SIG-M5 treated with dmso at 0.1 percent for 504 hours (cell line): ENCODE measurements at regions not wholly inside any gene's neighbourhood (a gene's known extent, or its start where the extent isn't known, plus 50 kb on each side); places are given as distances from the start of the nearest gene placed in this dataset.

Source experiments
- DNase-seq: peaks from one replicate; lab custom pipeline; 2025; ENCODE audit not compliant: unreplicated experiment; lab: John Stamatoyannopoulos, UW

DNA sequence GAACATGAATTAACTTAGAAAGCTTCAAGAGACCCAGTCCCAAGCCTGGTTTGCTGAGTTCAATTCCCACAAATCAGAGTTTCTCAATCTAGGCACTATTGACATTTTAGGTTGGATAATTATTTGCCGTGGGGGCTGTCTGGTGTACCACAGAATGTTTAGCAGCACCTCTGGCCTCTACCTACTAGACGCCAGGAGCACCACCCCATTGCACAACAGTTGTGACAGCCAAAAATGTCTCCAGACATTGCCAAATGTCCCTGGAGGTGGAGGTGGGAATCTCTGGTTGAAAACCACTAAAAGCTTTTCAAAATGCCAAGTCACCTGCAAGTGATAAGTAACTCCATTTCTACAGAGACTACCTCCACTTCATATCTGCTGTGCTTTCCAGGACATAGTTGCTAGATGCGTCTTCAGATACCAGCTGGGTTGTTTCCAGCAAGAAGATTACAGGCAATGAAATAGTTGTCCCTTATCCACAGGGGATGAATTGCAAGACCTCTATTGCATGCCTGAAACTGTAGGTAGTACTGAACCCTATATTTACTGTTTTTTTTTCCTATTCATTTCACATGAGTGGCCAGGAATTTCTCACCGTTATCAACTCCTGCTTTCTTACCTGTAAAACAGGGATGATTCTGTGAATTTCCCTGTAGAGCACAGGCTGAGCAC lies 554.3 kb downstream of the ZEB2 start:
- no peak for DNase-seq

DNA sequence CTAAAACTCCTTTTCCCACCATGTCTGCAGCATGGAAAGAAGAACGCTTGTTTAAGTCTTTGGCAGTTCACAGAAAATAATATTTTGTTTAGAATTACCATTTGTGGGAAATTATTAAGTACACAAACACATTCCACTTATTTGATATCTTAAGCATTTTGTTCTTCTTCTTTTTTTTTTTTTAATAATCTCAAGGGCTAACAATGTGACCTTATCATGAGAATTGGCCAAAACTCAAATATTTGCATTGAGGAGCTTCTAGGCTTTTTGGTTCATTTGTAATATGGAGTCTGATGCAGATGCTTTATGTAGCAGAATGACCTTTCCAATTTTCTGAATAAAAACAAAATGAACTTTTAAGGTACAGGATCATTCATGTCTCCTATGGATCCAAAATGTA lies 555.0 kb downstream of the ZEB2 start:
- DNase-seq = no peak

DNA sequence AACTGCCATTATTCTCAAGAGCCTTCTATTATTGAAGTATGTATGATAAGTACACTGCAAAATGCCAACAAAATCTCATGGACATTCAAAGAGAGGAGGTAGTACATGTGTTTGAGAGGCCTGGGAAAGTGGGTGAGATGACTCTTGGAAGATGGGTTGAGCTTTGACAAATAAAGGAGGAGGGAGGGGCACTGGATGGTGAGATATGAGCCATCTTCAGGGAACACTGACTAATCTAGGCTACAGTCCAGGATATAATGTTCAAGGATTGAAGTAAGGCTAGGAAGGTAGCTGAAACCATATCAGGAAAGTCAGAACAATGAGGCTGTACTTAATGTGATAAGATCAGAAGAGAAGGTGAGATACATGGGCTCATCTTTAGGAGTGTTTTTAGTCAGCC lies 559.7 kb downstream of the ZEB2 start:
- no peak for DNase-seq

GRCh38 chr2:143957321-143957720 lies 562.6 kb downstream of the ZEB2 start:
- DNase-seq = no peak

DNA sequence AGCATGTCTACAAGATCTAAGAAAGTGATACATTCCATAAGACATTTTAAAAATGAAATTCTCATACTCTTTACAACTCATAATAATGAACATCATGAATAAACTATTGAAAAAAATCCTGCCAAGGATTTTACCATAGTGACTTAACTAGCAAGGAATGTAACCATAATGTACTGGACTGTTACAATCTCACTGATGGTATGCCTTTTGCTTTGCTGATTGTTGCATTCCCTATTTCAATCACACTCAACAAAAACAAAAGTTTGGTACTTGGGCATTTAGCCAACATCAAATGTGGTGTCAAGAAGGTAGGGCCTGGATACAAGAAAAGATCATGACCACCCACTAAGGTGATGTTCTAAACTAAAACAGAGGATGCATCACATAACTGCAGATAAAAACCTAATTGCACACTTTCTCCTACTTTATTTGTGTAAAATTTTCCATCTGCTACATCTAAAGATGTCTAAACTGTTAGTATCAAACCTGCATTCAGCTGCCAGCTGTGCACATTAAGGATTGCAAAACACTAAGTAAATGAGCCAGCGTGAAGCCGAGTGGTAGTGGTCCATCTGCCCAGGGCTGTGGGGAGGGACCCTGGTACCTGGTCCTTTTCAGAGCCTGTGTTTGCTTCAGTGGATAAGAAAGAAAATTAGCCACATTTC lies 564.4 kb downstream of the ZEB2 start:
- no peak for DNase-seq

DNA sequence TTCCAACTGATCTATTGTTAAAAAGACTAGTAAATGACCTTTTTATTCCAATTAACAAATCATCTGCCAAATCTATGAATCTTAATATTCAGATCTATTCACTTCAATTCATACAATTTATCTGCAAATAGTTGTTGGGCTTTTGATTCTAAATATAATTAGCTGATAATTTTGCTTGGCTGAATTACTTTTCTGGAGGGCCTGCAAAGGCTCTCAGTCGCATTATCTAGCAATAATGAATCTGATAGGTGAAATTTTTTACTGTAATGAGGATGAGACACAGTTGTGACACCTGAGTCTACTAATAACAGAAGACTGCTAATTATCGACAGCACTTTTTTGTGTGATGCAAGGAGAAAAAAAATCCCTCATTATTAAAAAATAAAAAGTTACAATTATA lies 565.1 kb downstream of the ZEB2 start:
- no peak for DNase-seq

DNA sequence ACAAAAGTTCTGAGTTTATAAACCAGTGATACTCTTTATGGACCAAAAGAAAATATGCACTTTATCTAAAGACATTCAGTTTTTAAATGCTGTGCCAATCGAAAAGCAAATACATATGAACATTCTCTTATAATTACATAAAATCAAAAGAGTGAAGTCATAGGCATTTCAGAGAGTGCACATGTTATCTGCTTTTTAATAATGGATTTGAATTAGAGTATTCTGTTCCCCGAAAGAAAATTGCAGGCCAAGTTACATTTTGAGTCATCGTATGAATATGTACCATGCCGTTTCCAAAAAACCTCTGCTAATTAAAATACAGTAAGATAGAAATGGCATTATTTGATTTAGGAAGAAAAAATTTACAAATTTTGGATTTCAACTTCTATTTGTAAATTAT lies 565.7 kb downstream of the ZEB2 start:
- no peak for DNase-seq

DNA sequence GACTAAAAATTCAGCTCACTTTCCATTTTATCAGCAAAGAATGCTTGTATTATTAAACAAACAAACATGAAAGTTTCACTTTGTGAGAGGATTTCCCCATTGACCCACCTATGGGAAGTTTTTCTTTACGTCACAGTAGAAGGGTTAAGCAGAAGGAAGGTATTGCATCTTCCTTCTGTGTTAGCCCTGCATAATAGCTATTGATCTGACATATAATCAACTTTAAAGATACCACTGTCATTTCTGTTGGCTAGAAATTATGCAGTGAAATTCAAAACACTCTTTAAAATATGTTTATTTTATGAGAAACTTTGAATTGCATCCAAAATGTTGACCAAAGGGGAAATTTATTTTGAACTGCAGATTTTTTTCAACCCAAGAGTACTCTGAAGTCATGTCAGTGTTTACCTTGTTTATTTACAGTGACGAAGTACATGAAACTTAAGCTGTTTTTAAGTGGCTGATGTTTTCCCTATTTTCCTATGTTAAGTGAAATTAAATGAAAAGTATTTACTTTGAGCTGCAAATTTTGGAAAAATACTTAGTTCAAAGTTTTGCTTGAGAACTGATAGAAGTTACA lies 566.4 kb downstream of the ZEB2 start:
- no peak for DNase-seq

DNA sequence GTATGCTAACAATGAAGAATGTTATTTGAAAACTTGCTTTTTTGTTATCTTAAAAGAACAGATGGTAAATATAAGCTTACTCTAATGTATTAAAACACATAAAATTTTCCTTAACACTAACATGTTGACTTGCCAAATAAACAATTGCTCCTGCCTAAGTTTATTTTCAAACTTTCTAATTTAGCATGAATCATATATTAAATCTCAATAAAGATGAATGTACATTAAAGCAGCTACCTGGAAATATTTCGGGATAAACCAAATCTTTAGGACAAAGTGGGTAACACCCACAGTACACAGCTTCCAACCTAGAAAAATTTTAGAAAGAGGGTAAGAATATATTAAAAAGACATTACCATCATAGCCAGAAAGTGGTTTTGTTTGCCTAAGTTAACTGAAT lies 567.4 kb downstream of the ZEB2 start:
- no peak for DNase-seq

DNA sequence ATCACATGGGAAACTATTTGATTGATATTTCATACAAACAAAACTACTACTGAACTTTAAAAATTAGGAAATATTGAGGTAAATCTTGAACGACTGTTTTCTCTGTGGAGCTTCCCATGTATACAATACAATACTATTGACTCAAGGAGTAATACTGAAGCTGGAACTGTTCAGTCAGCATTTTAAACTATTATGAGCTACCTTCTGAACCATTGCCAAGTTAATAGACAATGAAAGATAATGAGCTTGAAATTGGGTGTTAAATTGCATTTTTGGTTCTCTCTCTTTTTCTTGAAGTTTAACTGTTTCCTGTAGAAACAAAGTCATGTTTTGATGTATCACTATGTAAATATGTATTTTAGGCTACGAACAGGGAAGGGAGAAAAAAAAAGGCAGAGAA lies 569.2 kb downstream of the ZEB2 start:
- DNase-seq = no peak

GRCh38 chr2:143949121-143949848 lies 570.6 kb downstream of the ZEB2 start:
- DNase-seq = no peak

DNA sequence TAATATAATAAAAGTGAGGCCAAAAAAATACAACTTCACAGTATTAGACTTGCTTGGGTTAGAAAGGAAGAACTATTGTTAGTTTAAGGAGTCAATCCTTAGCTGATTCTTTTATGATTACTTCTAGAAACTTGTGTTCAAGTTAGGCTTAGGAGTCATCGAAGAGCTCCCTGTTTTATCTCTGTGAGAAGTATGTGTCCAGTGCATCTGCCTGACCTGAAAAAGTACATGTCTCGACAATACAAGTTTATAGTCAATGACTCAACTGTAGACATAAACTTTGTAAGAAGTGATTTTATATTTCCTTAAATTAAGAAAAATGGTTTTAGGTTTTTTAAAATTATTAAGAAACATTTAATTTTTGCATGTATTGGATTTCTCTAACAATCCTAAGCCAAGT lies 571.2 kb downstream of the ZEB2 start:
- no peak for DNase-seq

GRCh38 chr2:143946436-143947391 lies 573.2 kb downstream of the ZEB2 start:
- DNase-seq = peak; percentile 59

DNA sequence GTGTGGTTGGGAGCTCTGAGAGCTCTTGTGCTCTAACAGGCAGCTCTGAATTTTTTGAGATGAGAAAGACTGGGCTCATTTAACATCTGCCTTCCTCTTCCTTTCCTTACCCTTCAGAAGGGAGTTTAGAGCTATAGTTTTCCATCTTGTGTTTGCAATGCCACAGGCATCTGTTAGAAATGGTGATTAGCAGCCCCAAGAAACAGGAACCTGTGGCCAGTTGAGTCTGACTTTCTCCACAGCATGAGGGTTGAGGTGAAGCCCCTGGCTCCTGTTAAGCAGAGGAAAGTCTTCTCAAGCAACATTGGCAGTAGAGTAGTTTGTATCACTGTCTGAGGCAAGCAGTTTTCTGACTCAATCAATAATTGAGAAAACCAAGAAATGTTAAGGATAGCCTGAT lies 577.4 kb downstream of the ZEB2 start:
- DNase-seq = peak; percentile 41

DNA sequence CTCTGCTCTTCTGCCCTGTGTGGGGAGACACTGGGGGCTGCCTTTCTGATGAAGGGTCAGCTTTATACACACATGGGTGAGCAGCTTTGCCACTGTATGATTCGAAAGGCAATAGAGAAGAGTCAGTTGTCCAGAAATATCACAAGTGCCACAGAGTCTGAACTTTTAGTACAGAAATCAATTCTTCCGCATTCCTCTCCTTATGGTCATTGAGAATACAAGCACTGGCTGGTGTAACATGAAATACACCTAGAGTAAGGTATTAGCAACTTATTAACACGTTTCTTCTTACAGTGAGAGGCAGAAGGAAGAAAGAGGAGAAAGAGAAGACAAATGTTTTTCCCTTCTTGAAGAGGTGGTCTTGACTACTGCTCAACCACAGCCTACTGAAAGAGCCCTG lies 579.2 kb downstream of the ZEB2 start:
- DNase-seq = no peak

DNA sequence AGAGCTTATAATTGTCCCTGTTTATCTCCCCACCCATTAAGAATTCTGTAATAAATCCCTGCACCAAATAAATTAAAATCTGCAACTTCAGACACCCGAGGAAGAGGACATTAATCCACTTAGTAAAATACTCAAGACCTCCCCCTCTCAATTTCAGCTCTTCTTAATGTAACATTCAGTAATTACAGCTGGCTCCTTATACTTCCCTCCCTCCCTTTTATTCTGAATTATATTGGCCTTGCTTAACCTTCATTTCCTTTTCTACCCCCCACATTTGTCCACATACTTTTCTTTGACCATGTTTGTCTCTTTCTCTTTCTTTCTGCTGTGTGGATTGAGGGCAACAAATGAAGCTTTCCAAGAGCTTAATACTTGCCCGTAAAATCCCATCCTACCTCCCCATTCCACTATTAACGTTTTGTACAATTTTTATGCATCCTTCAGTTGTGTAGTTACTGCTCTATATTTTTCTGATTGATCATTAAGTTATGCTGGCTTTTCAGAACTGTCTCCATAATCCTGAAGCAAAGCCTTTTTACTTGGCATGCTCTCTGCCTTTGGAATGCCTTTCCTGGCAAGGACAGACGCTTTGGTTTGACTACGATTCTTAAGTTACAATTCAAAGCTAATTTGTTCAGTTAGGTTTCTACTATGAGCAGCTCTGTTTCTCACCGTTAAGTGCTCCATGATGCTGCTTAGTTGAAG lies 580.1 kb downstream of the ZEB2 start:
- DNase-seq = no peak

DNA sequence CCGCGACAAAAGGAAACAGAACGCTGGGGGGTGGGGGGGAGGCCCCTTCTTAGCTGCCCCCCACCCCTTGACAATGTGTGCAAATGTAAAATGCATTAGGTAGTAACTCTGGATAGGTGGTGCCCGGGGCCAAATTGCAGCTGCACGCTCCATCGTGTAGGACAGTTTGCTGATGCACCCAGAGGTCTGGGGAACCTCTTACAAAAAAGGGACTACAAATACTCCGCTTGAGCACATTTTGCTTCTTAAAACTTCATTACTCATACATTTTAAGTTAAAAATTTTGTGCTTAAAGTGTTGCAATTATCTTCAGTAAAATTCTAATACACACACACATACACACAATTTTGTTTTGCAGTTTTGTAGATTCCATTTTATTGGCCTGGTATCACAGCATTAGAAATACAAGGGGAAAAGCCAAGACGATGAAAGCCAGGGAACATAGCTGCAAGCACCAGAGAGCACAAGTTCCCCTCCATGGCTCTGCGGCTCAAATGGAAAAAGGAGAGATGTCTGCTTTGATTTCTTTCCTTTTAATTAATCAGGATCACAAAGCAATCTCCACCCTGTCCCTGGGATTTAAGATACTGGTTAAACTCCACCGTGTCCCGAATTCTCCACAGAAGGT lies 582.1 kb downstream of the ZEB2 start:
- peak; percentile 7 for DNase-seq

DNA sequence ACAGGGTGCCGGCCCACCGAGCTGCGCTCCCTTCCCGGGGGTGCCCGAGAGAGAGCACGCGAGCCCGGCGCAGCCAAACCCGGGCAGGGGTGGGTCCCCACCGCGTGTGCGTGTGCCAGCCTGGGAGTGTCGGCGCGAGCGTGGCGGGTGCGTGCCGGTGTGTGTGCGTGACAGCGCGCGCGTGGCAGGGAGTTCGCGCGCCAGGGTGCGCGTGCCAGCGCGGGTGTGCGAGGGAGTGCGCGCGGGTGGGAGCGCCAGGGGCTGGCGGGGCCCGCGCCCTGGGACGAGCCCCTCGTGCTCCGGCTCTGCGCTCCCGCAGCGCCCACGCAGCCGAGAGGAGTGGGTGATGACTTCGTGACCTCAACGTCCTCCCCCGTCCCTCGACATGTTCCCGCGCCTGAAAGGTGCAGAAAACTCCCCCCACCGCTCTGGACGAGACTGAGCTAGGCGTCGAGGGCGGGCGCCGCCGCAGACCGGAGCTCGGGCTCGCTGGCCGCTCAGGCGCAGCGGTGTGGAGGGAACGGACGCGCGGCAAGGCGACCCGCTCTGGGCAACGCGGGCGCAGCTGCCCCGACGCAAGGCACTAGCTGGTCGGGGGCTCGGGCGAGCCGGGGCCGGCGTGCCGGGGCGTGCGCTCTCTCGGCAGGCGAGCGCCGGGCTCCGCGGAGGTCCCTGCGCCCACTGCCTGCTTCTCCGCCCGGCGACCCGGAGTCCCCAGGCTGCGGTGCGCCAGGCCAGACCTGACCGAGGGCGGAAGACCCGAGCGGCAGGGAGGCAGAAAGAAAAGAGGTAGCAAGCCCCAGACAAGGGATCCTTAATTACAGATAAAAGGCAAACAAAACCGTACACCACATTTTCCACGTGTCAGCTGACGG lies 582.8 kb downstream of the ZEB2 start:
- DNase-seq = no peak

DNA sequence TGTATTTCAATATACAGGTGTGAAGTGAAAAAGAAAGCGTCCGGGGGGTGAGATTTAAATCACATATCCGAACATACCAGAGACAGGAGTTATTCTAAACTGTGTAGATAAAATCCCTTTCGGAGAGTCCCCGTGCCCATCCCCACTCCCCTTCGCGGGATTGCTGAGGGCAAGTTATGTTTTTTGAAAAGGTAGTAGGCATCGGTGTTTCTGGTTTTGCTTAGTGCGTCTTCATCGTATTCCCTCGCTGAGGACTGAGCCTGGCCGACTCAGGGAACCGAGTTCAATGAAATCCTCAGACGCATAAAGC lies 583.4 kb downstream of the ZEB2 start:
- no peak for DNase-seq
